SU-DHL-6 (cell line): ENCODE measurements at regions not wholly inside any gene's neighbourhood (a gene's known extent, or its start where the extent isn't known, plus 50 kb on each side); places are given as distances from the start of the nearest gene placed in this dataset.

Experiments used
- EZH2phosphoT487 ChIP-seq: fragments of 200-600 bp; sonication (generic), shearing (Covaris generic); conservative IDR thresholded peaks from 2 replicates; pipeline ENCODE4 v1.6.1; 2018; ENCODE audit warnings: mild to moderate bottlenecking, antibody characterized with exemption, low read length, moderate library complexity, mixed read lengths
- TF ChIP-seq, protein P1 (sequence below): fragments of 200-600 bp; sonication (generic); IDR thresholded peaks from one replicate; pipeline ENCODE4 v1.5.1; 2017; ENCODE audit warnings: antibody characterized with exemption, mild to moderate bottlenecking, low read length, moderate library complexity; ENCODE audit not compliant: insufficient read depth, poor library complexity, severe bottlenecking

DNA sequence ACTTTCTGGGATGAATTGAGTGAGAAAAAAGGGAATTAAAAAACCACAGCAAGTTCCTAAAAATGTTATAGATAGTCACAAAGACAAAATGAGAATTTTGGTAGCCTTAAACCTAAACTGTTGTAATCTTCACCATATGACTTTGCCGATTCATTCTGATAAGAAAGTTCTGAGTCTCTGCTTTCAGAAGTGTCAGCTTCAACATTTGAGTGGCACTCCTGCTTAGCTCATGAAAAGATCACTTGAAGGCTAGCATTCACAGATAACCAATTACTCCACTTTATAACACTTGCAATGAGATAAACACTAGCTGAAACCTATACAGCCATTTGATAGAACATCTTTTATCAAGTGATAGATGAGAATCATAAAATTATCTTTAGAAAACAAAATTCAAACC lies 288.1 kb upstream of the POU1F1 start:
- TF ChIP-seq, protein P1, sequence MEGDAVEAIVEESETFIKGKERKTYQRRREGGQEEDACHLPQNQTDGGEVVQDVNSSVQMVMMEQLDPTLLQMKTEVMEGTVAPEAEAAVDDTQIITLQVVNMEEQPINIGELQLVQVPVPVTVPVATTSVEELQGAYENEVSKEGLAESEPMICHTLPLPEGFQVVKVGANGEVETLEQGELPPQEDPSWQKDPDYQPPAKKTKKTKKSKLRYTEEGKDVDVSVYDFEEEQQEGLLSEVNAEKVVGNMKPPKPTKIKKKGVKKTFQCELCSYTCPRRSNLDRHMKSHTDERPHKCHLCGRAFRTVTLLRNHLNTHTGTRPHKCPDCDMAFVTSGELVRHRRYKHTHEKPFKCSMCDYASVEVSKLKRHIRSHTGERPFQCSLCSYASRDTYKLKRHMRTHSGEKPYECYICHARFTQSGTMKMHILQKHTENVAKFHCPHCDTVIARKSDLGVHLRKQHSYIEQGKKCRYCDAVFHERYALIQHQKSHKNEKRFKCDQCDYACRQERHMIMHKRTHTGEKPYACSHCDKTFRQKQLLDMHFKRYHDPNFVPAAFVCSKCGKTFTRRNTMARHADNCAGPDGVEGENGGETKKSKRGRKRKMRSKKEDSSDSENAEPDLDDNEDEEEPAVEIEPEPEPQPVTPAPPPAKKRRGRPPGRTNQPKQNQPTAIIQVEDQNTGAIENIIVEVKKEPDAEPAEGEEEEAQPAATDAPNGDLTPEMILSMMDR, result no peak
- no peak for TF ChIP-seq EZH2phosphoT487
